ENCODE measurements at regions not wholly inside any gene's neighbourhood (a gene's known extent, or its start where the extent isn't known, plus 50 kb on each side); places are given as distances from the start of the nearest gene placed in this dataset.

- H3K36me3 ChIP-seq = no peaks in the 10 kb centered on the region
- no peak overlapping the region for H3K27ac ChIP-seq
- no peaks in the 10 kb centered on the region for H3K27me3 ChIP-seq
- TF ChIP-seq CTCF (IDR thresholded peaks at IDR 0.05) (no peak), POLR2A (IDR thresholded peaks at IDR 0.05) (no peak)
- no peak for DNase-seq
- intact Hi-C loops (cut with DNase I) = no loop called here
- no peaks in the 10 kb centered on the region for H3K9me3 ChIP-seq
- H3K4me3 ChIP-seq = no peak overlapping the region
- H3K4me1 ChIP-seq = no peaks in the 10 kb centered on the region
Observed at GRCh38 chr13:91242652-91243051, 104.8 kb upstream of the MIR17HG start.

- 72 to 91% methylated on average over 2 of the region's 2 CpGs for WGBS, 2 donors
- no peaks in the 10 kb centered on the region for H3K4me1 ChIP-seq
- H3K4me3 ChIP-seq = no peak overlapping the region
- H3K27ac ChIP-seq = no peak overlapping the region
- no peak for DNase-seq
- no peaks in the 10 kb centered on the region for H3K36me3 ChIP-seq
- TF ChIP-seq POLR2A (IDR thresholded peaks at IDR 0.05) (no peak), CTCF (IDR thresholded peaks at IDR 0.05) (no peak)
- intact Hi-C loops (cut with DNase I) = no loop called here
- peaks cover 0 to 9% (median 0%) of the 10 kb centered on the region in 4 donors for H3K27me3 ChIP-seq
- H3K9me3 ChIP-seq = no peaks in the 10 kb centered on the region
Observed at GRCh38 chr13:91245288-91245687, 102.2 kb upstream of the MIR17HG start.

GRCh38 chr13:91247768-91248167, 99.7 kb upstream of the MIR17HG start:
- Histone ChIP-seq H3K36me3 (no peaks in the 10 kb centered on the region), H3K27ac (no peak overlapping the region), H3K27me3 (peaks cover 0 to 9% (median 0%) of the 10 kb centered on the region in 4 donors), H3K4me1 (no peaks in the 10 kb centered on the region), H3K9me3 (no peaks in the 10 kb centered on the region), H3K4me3 (no peak overlapping the region)
- no peak for TF ChIP-seq POLR2A (IDR thresholded peaks at IDR 0.05)
- TF ChIP-seq CTCF (IDR thresholded peaks at IDR 0.05) = peak in 1 of 6 experiments; percentile 19
- no peak for DNase-seq
- intact Hi-C loops (cut with DNase I) = no loop called here

- Histone ChIP-seq H3K27ac (no peak overlapping the region), H3K4me3 (no peak overlapping the region), H3K9me3 (no peaks in the 10 kb centered on the region), H3K27me3 (peaks cover 0 to 9% (median 0%) of the 10 kb centered on the region in 4 donors), H3K4me1 (no peaks in the 10 kb centered on the region), H3K36me3 (no peaks in the 10 kb centered on the region)
- TF ChIP-seq POLR2A (IDR thresholded peaks at IDR 0.05) (no peak), CTCF (IDR thresholded peaks at IDR 0.05) (no peak)
- intact Hi-C loops (cut with DNase I) = no loop called here
- DNase-seq = no peak
- 60 to 65% methylated on average over 4 of the region's 4 CpGs for WGBS, 2 donors
Observed at GRCh38 chr13:91248249-91248648, 99.2 kb upstream of the MIR17HG start.

GRCh38 chr13:91249370-91249769, 98.1 kb upstream of the MIR17HG start:
- Histone ChIP-seq H3K27me3 (peaks cover 0 to 9% (median 0%) of the 10 kb centered on the region in 4 donors), H3K36me3 (no peaks in the 10 kb centered on the region), H3K4me3 (no peak overlapping the region), H3K9me3 (no peaks in the 10 kb centered on the region), H3K4me1 (no peaks in the 10 kb centered on the region), H3K27ac (no peak overlapping the region)
- WGBS, 2 donors = 37 to 48% methylated on average over 2 of the region's 2 CpGs
- intact Hi-C loops (cut with DNase I) = no loop called here
- no peak for DNase-seq
- no peak for TF ChIP-seq CTCF (IDR thresholded peaks at IDR 0.05)

All from esophagus squamous epithelium (tissue), 5 donors.